GM12878 (cell line): ENCODE measurements at regions not wholly inside any gene's neighbourhood (a gene's known extent, or its start where the extent isn't known, plus 50 kb on each side); places are given as distances from the start of the nearest gene placed in this dataset.

ENCODE experiments used
- ATAC-seq: fragments of 200-7000 bp; cut with Tn5 transposase; 3 replicates; pipeline ENCODE4 v1.9.1; 2020; ENCODE audit warnings: mild to moderate bottlenecking, moderate library complexity
- BruUV-seq: library from RNA; stranded (reverse); fragments of 400-500 nt; replicated peaks from 2 replicates; lab custom pipeline; 2021; lab: Mats Ljungman, UMichigan
- CTCF ChIA-PET: fragments of 300-600 bp; sonication (Branson Sonifier 250); formaldehyde crosslinking; extraction: SDS; loops from one replicate; lab custom pipeline; 2021; ENCODE audit warnings: inconsistent platforms; lab: Yijun Ruan, JAX
- POLR2A ChIA-PET: fragments of 350-600 bp; formaldehyde crosslinking; extraction: SDS; loops from one replicate; lab custom pipeline; 2021; ENCODE audit warnings: inconsistent platforms; lab: Charles Lee
- RAD21 ChIA-PET: fragments of 300-600 bp; sonication (Branson Sonifier 250); formaldehyde crosslinking; loops from one replicate; lab custom pipeline; 2023; ENCODE audit warnings: antibody characterized with exemption; ENCODE audit not compliant: unreplicated experiment; lab: Charles Lee
- SMC1A ChIA-PET: fragments of 300-600 bp; sonication (Branson Sonifier 250); formaldehyde crosslinking; loops from one replicate; lab custom pipeline; 2023; ENCODE audit not compliant: unreplicated experiment, uncharacterized antibody; lab: Charles Lee
- DNase-seq: peaks from one replicate; pipeline ENCODE4 v3.0.0-alpha.2; 2011; ENCODE audit warnings: low read depth, low spot score
- FAIRE-seq: peaks from 3 replicates; lab custom pipeline; 2011; peaks lifted over from hg19 to GRCh38; lab: Jason Lieb, UNC
- H2AFZ ChIP-seq: 2 replicates; pipeline ENCODE4 v1.6.0; 2011; ENCODE audit warnings: low read depth, low read length, control low read depth; ENCODE audit not compliant: control insufficient read depth
- H3K27ac ChIP-seq: 2 replicates; pipeline ENCODE4 v1.5.1; 2011; ENCODE audit warnings: control low read depth; ENCODE audit not compliant: control insufficient read depth, insufficient read depth
- H3K27me3 ChIP-seq, 2 experiments: replicated peaks in 1 of 2; 2 replicates each; pipeline versions ENCODE4 v1.6.0 to v1.6.1; 2011; ENCODE audit warnings: low read length in 1 of 2; ENCODE audit not compliant: control insufficient read depth in 2 of 2, insufficient read depth in 2 of 2
- H3K36me3 ChIP-seq, 2 experiments: 2 replicates each; pipeline ENCODE4 v1.5.1; 2011; ENCODE audit warnings: low read length in 1 of 2; ENCODE audit not compliant: control insufficient read depth in 2 of 2, insufficient read depth in 2 of 2
- H3K4me1 ChIP-seq: 2 replicates; pipeline ENCODE4 v1.6.1; 2011; ENCODE audit warnings: mild to moderate bottlenecking, low read length, moderate library complexity, mixed read lengths; ENCODE audit not compliant: control insufficient read depth, insufficient read depth
- H3K4me2 ChIP-seq: 2 replicates; pipeline ENCODE4 v1.6.0; 2011; ENCODE audit warnings: control low read depth; ENCODE audit not compliant: control insufficient read depth, insufficient read depth
- H3K4me3 ChIP-seq: fragments of 200-600 bp; sonication (generic); 2 replicates; pipeline ENCODE4 v1.5.1; 2016
- H3K79me2 ChIP-seq: 2 replicates; pipeline ENCODE4 v1.6.0; 2011; ENCODE audit warnings: low read length; ENCODE audit not compliant: control insufficient read depth, insufficient read depth
- H3K9ac ChIP-seq: 2 replicates; pipeline ENCODE4 v1.8.0; 2011; ENCODE audit warnings: low read length, control low read depth, mixed read lengths; ENCODE audit not compliant: control insufficient read depth, insufficient read depth
- H3K9me3 ChIP-seq: replicated peaks from 3 replicates; pipeline ENCODE4 v1.5.1; 2011; ENCODE audit warnings: mild to moderate bottlenecking, low read length; ENCODE audit not compliant: control insufficient read depth, insufficient read depth
- H4K20me1 ChIP-seq: 2 replicates; pipeline ENCODE4 v1.6.0; 2011; ENCODE audit not compliant: control insufficient read depth, insufficient read depth
- CREB1 ChIP-seq: IDR thresholded peaks from 2 replicates; pipeline ENCODE4 v1.6.1; 2012; ENCODE audit warnings: low read depth, mild to moderate bottlenecking, inconsistent platforms
- EED ChIP-seq: sonication (generic); IDR thresholded peaks from 2 replicates; pipeline ENCODE4 v1.6.1; 2016; ENCODE audit warnings: antibody characterized with exemption, low read depth
- EGR1 ChIP-seq, 2 experiments: IDR thresholded peaks; 1 replicate in 1 of 2; 2 replicates in 1 of 2; pipeline ENCODE4 v1.6.1; 2011 to 2012; ENCODE audit warnings: low read depth in 2 of 2, low read length in 2 of 2, borderline replicate concordance in 1 of 2, mild to moderate bottlenecking in 1 of 2, moderate library complexity in 1 of 2
- IRF4 ChIP-seq: IDR thresholded peaks from 2 replicates; pipeline ENCODE4 v1.6.1; 2011; ENCODE audit warnings: low read depth, low read length
- JUNB ChIP-seq: IDR thresholded peaks from 2 replicates; pipeline ENCODE4 v1.6.1; 2016; ENCODE audit warnings: antibody characterized with exemption, mild to moderate bottlenecking
- NFIC ChIP-seq: IDR thresholded peaks from 2 replicates; pipeline ENCODE4 v1.6.1; 2012; ENCODE audit warnings: low read depth, mild to moderate bottlenecking, inconsistent platforms, low read length, moderate library complexity
- POLR2A ChIP-seq: IDR thresholded peaks from 2 replicates; pipeline ENCODE4 v1.6.1; 2011; ENCODE audit warnings: low read depth, mild to moderate bottlenecking, low read length
- RUNX3 ChIP-seq: IDR thresholded peaks from 2 replicates; pipeline ENCODE4 v1.6.1; 2012; ENCODE audit warnings: low read length, inconsistent platforms
- SIN3A ChIP-seq: IDR thresholded peaks from 2 replicates; pipeline ENCODE4 v1.6.1; 2012; ENCODE audit warnings: low read depth, low read length, improper control_type of control experiment
- SUPT20H ChIP-seq: IDR thresholded peaks from 2 replicates; pipeline ENCODE4 v1.6.1; 2011; ENCODE audit warnings: low read depth, mild to moderate bottlenecking, low read length, moderate library complexity, borderline replicate concordance; ENCODE audit not compliant: control insufficient read depth
- TAF1 ChIP-seq: IDR thresholded peaks from 2 replicates; pipeline ENCODE4 v1.6.1; 2011; ENCODE audit warnings: mild to moderate bottlenecking, low read depth, low read length, borderline replicate concordance
- TCF12 ChIP-seq: IDR thresholded peaks from 2 replicates; pipeline ENCODE4 v1.6.1; 2011; ENCODE audit warnings: low read depth, mild to moderate bottlenecking, low read length
- USF1 ChIP-seq: IDR thresholded peaks from 2 replicates; pipeline ENCODE4 v1.6.1; 2011; ENCODE audit warnings: borderline replicate concordance, low read depth, mild to moderate bottlenecking, moderate library complexity, mixed read lengths, low read length; ENCODE audit not compliant: insufficient read depth; ENCODE audit errors: extremely low read length
- ZBTB11 ChIP-seq: fragments of 450-650 bp; formaldehyde crosslinking; IDR thresholded peaks from 2 replicates; pipeline ENCODE4 v1.5.0; 2022; ENCODE audit warnings: mild to moderate bottlenecking, missing genetic modification characterization
- WGBS: methylation state at CpG from one replicate; pipeline ENCODE4 v1.1.6; 2016; ENCODE audit warnings: low lambda C conversion rate; ENCODE audit not compliant: insufficient replicate concordance, insufficient coverage; ENCODE audit errors: missing lambda C conversion rate; 5-methylcytosine and 5-hydroxymethylcytosine counted together
- in situ Hi-C: fragments of 300-500 bp; cut with MboI; formaldehyde crosslinking; loops from 9 replicates; pipeline ENCODE4 v1.14.3; 2018; ENCODE audit warnings: mixed read lengths
- intact Hi-C: fragments of 100-400 bp; cut with micrococcal nuclease; formaldehyde crosslinking; loops from one replicate; pipeline ENCODE4 v1.14.2; 2022; ENCODE audit not compliant: unreplicated experiment
- TF ChIP-seq, protein P1 (sequence below): fragments of 450-650 bp; IDR thresholded peaks from 2 replicates; pipeline ENCODE4 v1.6.1; 2017; ENCODE audit warnings: mild to moderate bottlenecking, moderate library complexity
- TF ChIP-seq, protein P2 (sequence below): fragments of 450-650 bp; IDR thresholded peaks from 2 replicates; pipeline ENCODE4 v1.6.1; 2014; ENCODE audit warnings: mild to moderate bottlenecking

- in situ Hi-C loops = no loop called here
- SMC1A ChIA-PET = interaction anchor here (0.7 to 12.4 kb wide), 11 partner anchors 10 to 308 kb away, joined by 3 to 240 read pairs (median 7); no protein-coding TSS in a partner anchor
- WGBS = 0% methylated on average over 3 of the region's 3 CpGs
- CTCF ChIA-PET = interaction anchor here (1.1 to 9.5 kb wide), 10 partner anchors 8 to 206 kb away, joined by 3 to 253 read pairs (median 4); no protein-coding TSS in a partner anchor
- H3K4me3 ChIP-seq = no peak overlapping the region
- ATAC-seq = peak; percentile 75
- POLR2A ChIA-PET = interaction anchor here (1.6 kb wide), 1 partner anchor 135 kb away, joined by 5 read pairs; no protein-coding TSS in a partner anchor
- FAIRE-seq = no peak
- H4K20me1 ChIP-seq = no peaks in the 10 kb centered on the region
- H3K4me2 ChIP-seq = peak overlapping the region; percentile 33; the same call in 1 of the 2 replicates
- H3K9ac ChIP-seq = no peak overlapping the region
- no TSS peak for BruUV-seq
- peaks cover 18% of the 10 kb centered on the region for H3K4me1 ChIP-seq
- H3K36me3 ChIP-seq = no peaks in the 10 kb centered on the region
- H3K27me3 ChIP-seq = no peaks in the 10 kb centered on the region
- peak overlapping the region; percentile 15; the same call in 1 of the 2 replicates for H2AFZ ChIP-seq
- H3K27ac ChIP-seq = peak overlapping the region; percentile 62
- intact Hi-C loops = no loop called here
- H3K9me3 ChIP-seq = no peaks in the 10 kb centered on the region
- H3K79me2 ChIP-seq = no peaks in the 10 kb centered on the region
- no peak for DNase-seq
- RAD21 ChIA-PET = interaction anchor here (0.8 to 15.3 kb wide), 5 partner anchors 11 to 154 kb away, joined by 3 to 503 read pairs (median 10); no protein-coding TSS in a partner anchor
- TF ChIP-seq, protein P1, sequence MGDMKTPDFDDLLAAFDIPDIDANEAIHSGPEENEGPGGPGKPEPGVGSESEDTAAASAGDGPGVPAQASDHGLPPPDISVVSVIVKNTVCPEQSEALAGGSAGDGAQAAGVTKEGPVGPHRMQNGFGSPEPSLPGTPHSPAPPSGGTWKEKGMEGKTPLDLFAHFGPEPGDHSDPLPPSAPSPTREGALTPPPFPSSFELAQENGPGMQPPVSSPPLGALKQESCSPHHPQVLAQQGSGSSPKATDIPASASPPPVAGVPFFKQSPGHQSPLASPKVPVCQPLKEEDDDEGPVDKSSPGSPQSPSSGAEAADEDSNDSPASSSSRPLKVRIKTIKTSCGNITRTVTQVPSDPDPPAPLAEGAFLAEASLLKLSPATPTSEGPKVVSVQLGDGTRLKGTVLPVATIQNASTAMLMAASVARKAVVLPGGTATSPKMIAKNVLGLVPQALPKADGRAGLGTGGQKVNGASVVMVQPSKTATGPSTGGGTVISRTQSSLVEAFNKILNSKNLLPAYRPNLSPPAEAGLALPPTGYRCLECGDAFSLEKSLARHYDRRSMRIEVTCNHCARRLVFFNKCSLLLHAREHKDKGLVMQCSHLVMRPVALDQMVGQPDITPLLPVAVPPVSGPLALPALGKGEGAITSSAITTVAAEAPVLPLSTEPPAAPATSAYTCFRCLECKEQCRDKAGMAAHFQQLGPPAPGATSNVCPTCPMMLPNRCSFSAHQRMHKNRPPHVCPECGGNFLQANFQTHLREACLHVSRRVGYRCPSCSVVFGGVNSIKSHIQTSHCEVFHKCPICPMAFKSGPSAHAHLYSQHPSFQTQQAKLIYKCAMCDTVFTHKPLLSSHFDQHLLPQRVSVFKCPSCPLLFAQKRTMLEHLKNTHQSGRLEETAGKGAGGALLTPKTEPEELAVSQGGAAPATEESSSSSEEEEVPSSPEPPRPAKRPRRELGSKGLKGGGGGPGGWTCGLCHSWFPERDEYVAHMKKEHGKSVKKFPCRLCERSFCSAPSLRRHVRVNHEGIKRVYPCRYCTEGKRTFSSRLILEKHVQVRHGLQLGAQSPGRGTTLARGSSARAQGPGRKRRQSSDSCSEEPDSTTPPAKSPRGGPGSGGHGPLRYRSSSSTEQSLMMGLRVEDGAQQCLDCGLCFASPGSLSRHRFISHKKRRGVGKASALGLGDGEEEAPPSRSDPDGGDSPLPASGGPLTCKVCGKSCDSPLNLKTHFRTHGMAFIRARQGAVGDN = no peak
- TF ChIP-seq JUNB = peak; percentile 80
- no peak for TF ChIP-seq SIN3A
- TF ChIP-seq ZBTB11 (CRISPR knock-in tag) = no peak
- no peak for TF ChIP-seq TAF1
- TF ChIP-seq, protein P2, sequence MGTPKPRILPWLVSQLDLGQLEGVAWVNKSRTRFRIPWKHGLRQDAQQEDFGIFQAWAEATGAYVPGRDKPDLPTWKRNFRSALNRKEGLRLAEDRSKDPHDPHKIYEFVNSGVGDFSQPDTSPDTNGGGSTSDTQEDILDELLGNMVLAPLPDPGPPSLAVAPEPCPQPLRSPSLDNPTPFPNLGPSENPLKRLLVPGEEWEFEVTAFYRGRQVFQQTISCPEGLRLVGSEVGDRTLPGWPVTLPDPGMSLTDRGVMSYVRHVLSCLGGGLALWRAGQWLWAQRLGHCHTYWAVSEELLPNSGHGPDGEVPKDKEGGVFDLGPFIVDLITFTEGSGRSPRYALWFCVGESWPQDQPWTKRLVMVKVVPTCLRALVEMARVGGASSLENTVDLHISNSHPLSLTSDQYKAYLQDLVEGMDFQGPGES = no peak
- no peak for TF ChIP-seq POLR2A
- TF ChIP-seq TCF12 = no peak
- TF ChIP-seq USF1 = no peak
- TF ChIP-seq NFIC = peak; percentile 75
- no peak for TF ChIP-seq EGR1 (IDR thresholded peaks at IDR 0.05; ENCODE audit: borderline replicate concordance in 1 of 2, low read depth in 2 of 2, low read length in 2 of 2)
- TF ChIP-seq EED = peak; percentile 20; the same call in 1 of the 2 replicates
- peak; percentile 62; the same call in 1 of the 2 replicates for TF ChIP-seq IRF4
- TF ChIP-seq RUNX3 = peak; percentile 36
- TF ChIP-seq SUPT20H = no peak
- TF ChIP-seq CREB1 = 0 out of 2 replicates have a peak, but pooled peaks have one; percentile 11
Observed at GRCh38 chr1:101444381-101444780, 207.6 kb downstream of the S1PR1 start.
